GM12874 (cell line): ENCODE measurements at regions not wholly inside any gene's neighbourhood (a gene's known extent, or its start where the extent isn't known, plus 50 kb on each side); places are given as distances from the start of the nearest gene placed in this dataset.

ENCODE experiments used
- TF ChIP-seq, protein P1 (sequence below): IDR thresholded peaks from 2 replicates; pipeline ENCODE4 v1.5.1; 2011; ENCODE audit warnings: low read depth, mild to moderate bottlenecking, control low read depth, low read length, moderate library complexity; ENCODE audit not compliant: insufficient read depth

- TF ChIP-seq, protein P1, sequence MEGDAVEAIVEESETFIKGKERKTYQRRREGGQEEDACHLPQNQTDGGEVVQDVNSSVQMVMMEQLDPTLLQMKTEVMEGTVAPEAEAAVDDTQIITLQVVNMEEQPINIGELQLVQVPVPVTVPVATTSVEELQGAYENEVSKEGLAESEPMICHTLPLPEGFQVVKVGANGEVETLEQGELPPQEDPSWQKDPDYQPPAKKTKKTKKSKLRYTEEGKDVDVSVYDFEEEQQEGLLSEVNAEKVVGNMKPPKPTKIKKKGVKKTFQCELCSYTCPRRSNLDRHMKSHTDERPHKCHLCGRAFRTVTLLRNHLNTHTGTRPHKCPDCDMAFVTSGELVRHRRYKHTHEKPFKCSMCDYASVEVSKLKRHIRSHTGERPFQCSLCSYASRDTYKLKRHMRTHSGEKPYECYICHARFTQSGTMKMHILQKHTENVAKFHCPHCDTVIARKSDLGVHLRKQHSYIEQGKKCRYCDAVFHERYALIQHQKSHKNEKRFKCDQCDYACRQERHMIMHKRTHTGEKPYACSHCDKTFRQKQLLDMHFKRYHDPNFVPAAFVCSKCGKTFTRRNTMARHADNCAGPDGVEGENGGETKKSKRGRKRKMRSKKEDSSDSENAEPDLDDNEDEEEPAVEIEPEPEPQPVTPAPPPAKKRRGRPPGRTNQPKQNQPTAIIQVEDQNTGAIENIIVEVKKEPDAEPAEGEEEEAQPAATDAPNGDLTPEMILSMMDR = no peak
Observed at GRCh38 chr6:16973545-16974386, 128.1 kb upstream of the STMND1 start.

- TF ChIP-seq, protein P1 = no peak
Observed at GRCh38 chr6:16973051-16973450, 128.8 kb upstream of the STMND1 start.

GRCh38 chr6:16972535-16972934, 129.3 kb upstream of the STMND1 start:
- TF ChIP-seq, protein P1 = no peak

DNA sequence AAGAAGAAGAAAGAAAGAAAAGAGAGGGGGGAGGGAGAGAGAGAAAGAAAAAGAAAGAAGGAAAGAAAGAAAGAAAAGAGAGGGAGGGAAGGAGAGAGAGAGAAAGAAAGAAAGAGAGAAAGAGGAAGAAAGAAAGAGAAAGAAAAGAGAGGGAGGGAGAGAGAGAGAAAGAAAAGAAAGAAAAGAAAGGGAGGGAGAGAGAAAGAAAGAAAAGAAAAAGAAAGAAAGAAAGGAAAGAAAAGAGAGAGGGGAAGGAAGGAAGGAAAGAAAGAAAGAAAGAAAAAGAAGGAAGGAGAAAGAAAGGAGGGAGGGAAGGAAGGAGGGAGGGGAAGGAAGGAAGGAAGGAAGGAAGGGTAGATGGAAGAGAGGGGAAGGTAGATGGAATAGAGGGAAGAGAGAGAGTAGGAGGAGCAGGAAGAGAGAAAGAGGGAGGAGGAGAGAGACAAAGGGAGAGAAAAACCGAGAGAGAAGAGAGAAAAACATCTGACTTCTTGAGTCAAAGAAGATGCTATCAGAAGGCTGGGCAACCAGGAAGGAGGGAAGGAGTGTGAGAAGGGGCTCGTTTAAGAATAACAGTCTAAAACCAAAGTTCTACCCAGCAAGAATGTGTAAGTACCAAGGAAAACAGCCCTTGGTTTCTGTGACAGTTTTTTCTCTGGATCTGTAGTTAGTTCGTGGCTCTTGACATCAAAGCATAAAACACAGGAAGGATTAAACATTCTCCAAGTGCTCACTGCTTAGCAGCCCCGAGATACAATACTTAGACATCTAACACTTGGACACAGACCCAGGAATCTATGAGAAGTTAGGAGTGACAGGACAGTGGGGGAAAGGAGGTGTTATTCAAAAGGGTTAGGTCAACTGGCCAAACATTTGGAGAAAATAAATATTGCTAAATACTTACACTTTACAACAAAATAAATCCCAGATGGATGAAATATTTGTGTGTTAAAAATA, 131.9 kb upstream of the STMND1 start:
- TF ChIP-seq, protein P1 = no peak

GRCh38 chr6:16968101-16968500, 133.7 kb upstream of the STMND1 start:
- TF ChIP-seq, protein P1 = no peak

- TF ChIP-seq, protein P1 = no peak
Observed at GRCh38 chr6:16967470-16967817, 134.4 kb upstream of the STMND1 start.

- TF ChIP-seq, protein P1 = no peak
Observed at GRCh38 chr6:16966791-16967469, 134.9 kb upstream of the STMND1 start.
